ENCODE measurements at regions not wholly inside any gene's neighbourhood (a gene's known extent, or its start where the extent isn't known, plus 50 kb on each side); places are given as distances from the start of the nearest gene placed in this dataset.
"Not testable (repeated sequence)": the region's sequence is repeated elsewhere in the genome, so short reads cannot be mapped to it uniquely, and the experiment has no call there.

DNA sequence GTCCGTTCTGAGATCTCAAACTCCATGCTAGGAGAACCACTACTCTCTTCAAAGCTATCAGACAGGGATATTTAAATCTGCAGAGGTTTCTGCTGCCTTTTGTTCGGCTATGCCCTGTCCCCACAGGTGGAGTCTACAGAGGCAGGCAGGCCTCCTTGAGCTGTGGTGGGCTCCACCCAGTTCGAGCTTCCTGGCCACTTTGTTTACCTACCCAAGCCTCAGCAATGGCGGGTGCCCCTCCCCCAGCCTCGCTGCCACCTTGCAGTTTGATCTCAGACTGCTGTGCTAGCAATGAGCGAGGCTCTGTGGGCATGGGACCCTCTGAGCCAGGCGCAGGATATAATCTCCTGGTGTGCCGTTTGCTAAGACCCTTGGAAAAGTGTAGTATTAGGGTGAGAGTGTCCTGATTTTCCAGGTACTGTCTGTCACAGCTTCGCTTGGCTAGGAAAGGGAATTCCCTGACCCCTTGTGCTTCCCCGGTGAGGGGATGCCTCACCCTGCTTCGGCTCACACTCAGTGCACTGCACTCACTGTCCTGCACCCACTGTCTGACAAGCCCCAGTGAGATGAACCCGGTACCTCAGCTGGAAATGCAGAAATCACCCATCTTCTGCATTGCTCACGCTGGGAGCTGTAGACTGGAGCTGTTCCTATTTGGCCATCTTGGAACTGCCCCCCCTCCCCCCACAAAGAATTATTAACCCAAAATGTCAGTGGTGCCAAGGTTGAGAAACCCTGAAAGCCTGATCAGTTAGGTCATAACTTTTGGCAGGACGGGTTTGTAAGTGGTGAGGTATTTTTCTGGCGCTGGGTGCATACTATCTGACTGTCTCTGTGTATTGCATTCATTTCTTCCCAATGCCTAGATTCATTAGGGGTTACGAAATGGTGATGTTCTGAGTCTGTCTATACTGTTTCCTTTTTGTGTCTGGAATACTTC lies 181.4 kb downstream of the TEX29 start:
- TF ChIP-seq, protein P1, sequence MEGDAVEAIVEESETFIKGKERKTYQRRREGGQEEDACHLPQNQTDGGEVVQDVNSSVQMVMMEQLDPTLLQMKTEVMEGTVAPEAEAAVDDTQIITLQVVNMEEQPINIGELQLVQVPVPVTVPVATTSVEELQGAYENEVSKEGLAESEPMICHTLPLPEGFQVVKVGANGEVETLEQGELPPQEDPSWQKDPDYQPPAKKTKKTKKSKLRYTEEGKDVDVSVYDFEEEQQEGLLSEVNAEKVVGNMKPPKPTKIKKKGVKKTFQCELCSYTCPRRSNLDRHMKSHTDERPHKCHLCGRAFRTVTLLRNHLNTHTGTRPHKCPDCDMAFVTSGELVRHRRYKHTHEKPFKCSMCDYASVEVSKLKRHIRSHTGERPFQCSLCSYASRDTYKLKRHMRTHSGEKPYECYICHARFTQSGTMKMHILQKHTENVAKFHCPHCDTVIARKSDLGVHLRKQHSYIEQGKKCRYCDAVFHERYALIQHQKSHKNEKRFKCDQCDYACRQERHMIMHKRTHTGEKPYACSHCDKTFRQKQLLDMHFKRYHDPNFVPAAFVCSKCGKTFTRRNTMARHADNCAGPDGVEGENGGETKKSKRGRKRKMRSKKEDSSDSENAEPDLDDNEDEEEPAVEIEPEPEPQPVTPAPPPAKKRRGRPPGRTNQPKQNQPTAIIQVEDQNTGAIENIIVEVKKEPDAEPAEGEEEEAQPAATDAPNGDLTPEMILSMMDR (IDR thresholded peaks at IDR 0.05) = not testable (repeated sequence)
- TF ChIP-seq POLR2A (IDR thresholded peaks at IDR 0.05) = not testable (repeated sequence)

All from uterus (tissue), 2 donors.